OCI-LY1 (cell line): ENCODE measurements at regions not wholly inside any gene's neighbourhood (a gene's known extent, or its start where the extent isn't known, plus 50 kb on each side); places are given as distances from the start of the nearest gene placed in this dataset.
"Not testable (repeated sequence)": the region's sequence is repeated elsewhere in the genome, so short reads cannot be mapped to it uniquely, and the experiment has no call there.

ENCODE experiments used
- H2AFZ ChIP-seq: fragments of 200-600 bp; sonication (generic), shearing (Covaris generic); 2 replicates; pipeline ENCODE4 v1.6.0; 2014; ENCODE audit warnings: antibody characterized with exemption, mild to moderate bottlenecking, low read length
- H3F3A ChIP-seq: fragments of 200-600 bp; sonication (generic), shearing (Covaris generic); 2 replicates; pipeline ENCODE4 v1.6.0; 2014; ENCODE audit warnings: mild to moderate bottlenecking, antibody characterized with exemption, low read length, moderate library complexity; ENCODE audit not compliant: insufficient read depth
- H3K27ac ChIP-seq: fragments of 200-600 bp; sonication (generic); 2 replicates; pipeline ENCODE4 v1.5.1; 2014; ENCODE audit warnings: low read length, mixed run types, mild to moderate bottlenecking, low read depth; ENCODE audit not compliant: poor library complexity, severe bottlenecking
- H3K27me3 ChIP-seq: fragments of 200-600 bp; sonication (generic); 2 replicates; pipeline ENCODE4 v1.6.0; 2014; ENCODE audit warnings: antibody characterized with exemption, mild to moderate bottlenecking, low read length, moderate library complexity; ENCODE audit not compliant: insufficient read depth
- H3K36me3 ChIP-seq: fragments of 200-600 bp; sonication (generic); 2 replicates; pipeline ENCODE4 v1.6.1; 2014; ENCODE audit warnings: mild to moderate bottlenecking, antibody characterized with exemption, low read length, moderate library complexity, mixed read lengths; ENCODE audit not compliant: insufficient read depth
- H3K4me1 ChIP-seq: fragments of 200-600 bp; sonication (generic); 2 replicates; pipeline ENCODE4 v1.5.1; 2014; ENCODE audit warnings: mild to moderate bottlenecking, low read length, moderate library complexity; ENCODE audit not compliant: insufficient read depth, severe bottlenecking
- H3K4me2 ChIP-seq: fragments of 200-600 bp; sonication (generic), shearing (Covaris generic); 2 replicates; pipeline ENCODE4 v1.6.1; 2014; ENCODE audit warnings: low read length
- H3K4me3 ChIP-seq: fragments of 200-600 bp; sonication (generic); 2 replicates; pipeline ENCODE4 v1.5.1; 2014; ENCODE audit warnings: low read length, low read depth, mild to moderate bottlenecking, mixed read lengths; ENCODE audit not compliant: poor library complexity, severe bottlenecking
- H3K79me2 ChIP-seq: fragments of 200-600 bp; shearing (Covaris generic); 2 replicates; pipeline ENCODE4 v1.6.1; 2016; ENCODE audit warnings: mixed run types, low read length, mixed read lengths; ENCODE audit not compliant: insufficient read depth
- H3K9ac ChIP-seq: fragments of 200-600 bp; sonication (generic), shearing (Covaris generic); 2 replicates; pipeline ENCODE4 v1.6.1; 2014; ENCODE audit warnings: mild to moderate bottlenecking, low read length, mixed read lengths
- H3K9me2 ChIP-seq: fragments of 200-600 bp; sonication (generic), shearing (Covaris generic); 2 replicates; pipeline ENCODE4 v1.6.1; 2014; ENCODE audit warnings: low read depth, mild to moderate bottlenecking, low read length, mixed read lengths
- H3K9me3 ChIP-seq: fragments of 200-600 bp; shearing (Covaris generic); 2 replicates; pipeline ENCODE4 v1.6.1; 2014; ENCODE audit warnings: low read length, mixed read lengths
- H4K20me1 ChIP-seq: fragments of 200-600 bp; sonication (generic), shearing (Covaris generic); 2 replicates; pipeline ENCODE4 v1.6.0; 2016; ENCODE audit warnings: mild to moderate bottlenecking, low read length; ENCODE audit not compliant: insufficient read depth
- EZH2 ChIP-seq: fragments of 200-600 bp; sonication (generic), shearing (Covaris generic); IDR thresholded peaks from 2 replicates; pipeline ENCODE4 v1.8.0; 2017; ENCODE audit warnings: borderline replicate concordance, mixed run types, mild to moderate bottlenecking, antibody characterized with exemption, low read length, moderate library complexity, mixed read lengths
- TF ChIP-seq, protein P1 (sequence below): fragments of 200-600 bp; sonication (generic), shearing (Covaris generic); IDR thresholded peaks from 2 replicates; pipeline ENCODE4 v1.5.1; 2017; ENCODE audit warnings: mild to moderate bottlenecking, antibody characterized with exemption, low read length, moderate library complexity, mixed read lengths

DNA sequence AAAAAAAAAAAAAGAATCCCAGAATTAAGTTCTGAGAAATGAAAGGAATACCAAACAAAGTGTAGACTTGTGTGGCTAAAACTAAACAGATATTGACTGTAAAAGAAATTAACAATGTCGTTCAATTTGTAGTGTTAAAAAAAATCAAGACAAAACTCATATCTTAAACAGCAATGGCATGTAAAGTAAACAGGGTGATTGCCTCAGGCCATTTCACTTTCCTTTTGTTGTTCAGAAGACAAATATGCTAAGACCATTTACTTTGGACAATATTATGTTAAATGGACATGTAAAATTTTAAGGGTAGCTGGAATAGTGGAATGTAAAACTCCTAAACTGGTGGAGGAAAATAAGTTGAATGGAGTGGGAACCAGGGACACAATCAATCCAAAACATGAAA is 139.1 kb downstream of the RTP4 start:
- no peak for TF ChIP-seq EZH2
- no peak overlapping the region for H3K4me3 ChIP-seq
- H3K27me3 ChIP-seq: no peaks in the 10 kb centered on the region
- H3K4me1 ChIP-seq: peaks cover 19% of the 10 kb centered on the region
- no peaks in the 10 kb centered on the region for H3K79me2 ChIP-seq
- no peak overlapping the region for H3K4me2 ChIP-seq
- no peak overlapping the region for H3K27ac ChIP-seq
- no peak overlapping the region for H3K9ac ChIP-seq
- no peaks in the 10 kb centered on the region for H3F3A ChIP-seq
- H3K36me3 ChIP-seq: no peaks in the 10 kb centered on the region
- no peaks in the 10 kb centered on the region for H3K9me2 ChIP-seq
- H4K20me1 ChIP-seq: no peaks in the 10 kb centered on the region
- peak overlapping the region; percentile 44 for H2AFZ ChIP-seq
- 0 out of 2 replicates have a peak, but pooled peaks cover 6% of the 10 kb centered on the region for H3K9me3 ChIP-seq

DNA sequence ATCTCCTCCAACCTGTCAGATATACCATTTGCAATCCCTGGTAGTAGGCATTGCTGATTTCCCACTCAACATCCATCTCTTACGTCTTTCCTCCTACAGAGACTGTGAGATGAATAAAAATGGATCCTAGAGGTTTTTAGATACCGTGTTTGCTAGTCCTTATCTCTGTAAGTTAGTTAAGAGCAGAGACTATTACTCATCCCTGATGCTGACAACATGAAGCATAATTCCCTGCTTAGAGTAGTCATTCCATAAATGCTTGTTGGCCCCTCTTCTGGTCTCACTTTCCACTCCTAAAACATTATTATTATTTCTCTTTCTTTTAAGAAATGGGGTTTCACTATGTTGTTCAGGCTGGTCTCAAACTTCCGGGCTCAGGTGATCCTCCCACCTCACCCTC is 136.2 kb downstream of the RTP4 start:
- Histone ChIP-seq H3K4me3 (no peak overlapping the region), H3F3A (no peaks in the 10 kb centered on the region), H3K9me2 (no peaks in the 10 kb centered on the region), H3K4me1 (peaks cover 17% of the 10 kb centered on the region), H3K27me3 (no peaks in the 10 kb centered on the region), H3K36me3 (no peaks in the 10 kb centered on the region), H3K9me3 (no peaks in the 10 kb centered on the region), H3K79me2 (no peaks in the 10 kb centered on the region), H3K27ac (no peak overlapping the region), H4K20me1 (no peaks in the 10 kb centered on the region), H3K9ac (no peak overlapping the region), H2AFZ (0 out of 2 replicates have a peak overlapping the region, but pooled peaks have one; percentile 22), H3K4me2 (no peak overlapping the region)
- TF ChIP-seq, protein P1, sequence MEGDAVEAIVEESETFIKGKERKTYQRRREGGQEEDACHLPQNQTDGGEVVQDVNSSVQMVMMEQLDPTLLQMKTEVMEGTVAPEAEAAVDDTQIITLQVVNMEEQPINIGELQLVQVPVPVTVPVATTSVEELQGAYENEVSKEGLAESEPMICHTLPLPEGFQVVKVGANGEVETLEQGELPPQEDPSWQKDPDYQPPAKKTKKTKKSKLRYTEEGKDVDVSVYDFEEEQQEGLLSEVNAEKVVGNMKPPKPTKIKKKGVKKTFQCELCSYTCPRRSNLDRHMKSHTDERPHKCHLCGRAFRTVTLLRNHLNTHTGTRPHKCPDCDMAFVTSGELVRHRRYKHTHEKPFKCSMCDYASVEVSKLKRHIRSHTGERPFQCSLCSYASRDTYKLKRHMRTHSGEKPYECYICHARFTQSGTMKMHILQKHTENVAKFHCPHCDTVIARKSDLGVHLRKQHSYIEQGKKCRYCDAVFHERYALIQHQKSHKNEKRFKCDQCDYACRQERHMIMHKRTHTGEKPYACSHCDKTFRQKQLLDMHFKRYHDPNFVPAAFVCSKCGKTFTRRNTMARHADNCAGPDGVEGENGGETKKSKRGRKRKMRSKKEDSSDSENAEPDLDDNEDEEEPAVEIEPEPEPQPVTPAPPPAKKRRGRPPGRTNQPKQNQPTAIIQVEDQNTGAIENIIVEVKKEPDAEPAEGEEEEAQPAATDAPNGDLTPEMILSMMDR: no peak
- TF ChIP-seq EZH2: no peak

DNA sequence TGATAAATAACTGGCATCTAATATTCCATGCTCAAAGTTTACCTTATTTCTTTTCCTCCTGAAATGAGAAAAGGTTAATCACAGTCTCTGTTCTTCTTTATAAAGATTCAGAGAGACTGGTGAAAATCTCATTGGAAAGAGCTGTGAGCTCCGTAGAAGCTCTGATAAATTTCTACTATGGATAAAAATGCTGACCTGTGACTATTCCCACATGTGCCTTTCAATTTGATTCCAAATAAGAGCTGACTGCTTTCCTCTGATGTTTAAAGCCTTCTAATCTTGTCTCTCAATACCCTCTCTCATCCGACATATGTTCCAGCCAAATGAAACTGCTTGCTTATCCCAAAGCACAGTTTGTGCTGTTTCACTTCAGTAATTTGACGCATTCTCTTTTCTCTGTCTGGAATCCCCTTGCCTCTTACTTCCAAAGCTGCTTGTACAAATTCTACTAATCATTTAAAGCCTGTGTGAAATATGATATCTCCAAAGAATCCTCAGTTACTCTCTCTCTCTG is 130.1 kb downstream of the RTP4 start:
- Histone ChIP-seq H3F3A (no peaks in the 10 kb centered on the region), H2AFZ (no peak overlapping the region), H3K9me3 (no peaks in the 10 kb centered on the region), H3K79me2 (no peaks in the 10 kb centered on the region), H3K4me2 (no peak overlapping the region), H4K20me1 (no peaks in the 10 kb centered on the region), H3K27me3 (no peaks in the 10 kb centered on the region), H3K9ac (no peak overlapping the region), H3K9me2 (no peaks in the 10 kb centered on the region), H3K4me3 (no peak overlapping the region), H3K4me1 (no peaks in the 10 kb centered on the region), H3K36me3 (no peaks in the 10 kb centered on the region), H3K27ac (no peak overlapping the region)
- TF ChIP-seq, protein P1: no peak
- TF ChIP-seq EZH2: no peak

DNA sequence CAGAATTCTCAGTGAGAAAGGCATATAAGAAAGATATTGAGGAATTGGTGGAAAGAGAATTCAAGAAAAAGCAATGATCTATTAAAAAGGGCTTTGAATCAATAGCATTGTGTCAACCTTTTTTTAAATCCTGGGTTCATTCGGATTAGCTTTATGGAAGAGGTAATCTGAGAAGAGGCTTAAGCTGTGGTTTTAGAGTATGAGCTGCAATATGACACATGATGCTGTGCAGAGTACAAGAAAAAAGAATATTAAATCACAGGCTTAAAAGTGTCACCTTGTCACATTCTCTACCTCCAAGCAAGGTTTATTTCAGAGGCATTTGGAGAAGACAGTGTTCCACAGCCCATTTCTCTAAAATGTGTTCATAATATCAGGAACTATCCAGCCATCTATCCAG is 128.9 kb downstream of the RTP4 start:
- Histone ChIP-seq H3K79me2 (no peaks in the 10 kb centered on the region), H2AFZ (no peak overlapping the region), H3K27me3 (no peaks in the 10 kb centered on the region), H3K4me1 (no peaks in the 10 kb centered on the region), H3F3A (no peaks in the 10 kb centered on the region), H3K4me3 (no peak overlapping the region), H3K27ac (no peak overlapping the region), H3K9me3 (0 out of 2 replicates have a peak, but pooled peaks cover 2% of the 10 kb centered on the region), H3K36me3 (no peaks in the 10 kb centered on the region), H3K9me2 (no peaks in the 10 kb centered on the region), H4K20me1 (no peaks in the 10 kb centered on the region), H3K9ac (no peak overlapping the region), H3K4me2 (no peak overlapping the region)
- TF ChIP-seq, protein P1: no peak
- TF ChIP-seq EZH2: no peak

DNA sequence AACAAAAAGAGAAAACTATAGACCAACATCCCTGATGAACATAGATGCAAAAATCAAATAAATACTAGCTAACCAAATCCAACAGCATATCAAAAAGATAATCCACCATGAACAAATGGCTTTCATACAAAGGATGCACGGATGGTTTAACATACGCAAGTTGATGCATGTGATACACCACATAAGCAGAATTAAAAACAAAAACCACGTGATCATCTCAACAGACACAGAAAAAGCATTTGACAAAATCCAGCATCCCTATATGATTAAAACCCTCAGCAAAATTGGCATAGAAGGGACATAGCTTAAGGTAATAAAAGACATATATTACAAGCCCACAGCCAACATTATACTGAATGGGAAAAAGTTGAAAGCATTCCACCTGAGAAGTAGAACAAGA is 125.9 kb downstream of the RTP4 start:
- not testable (repeated sequence) for H3K4me1 ChIP-seq, H3F3A ChIP-seq, H3K9me3 ChIP-seq, H2AFZ ChIP-seq, H3K27ac ChIP-seq, H3K27me3 ChIP-seq, H3K9me2 ChIP-seq, H3K9ac ChIP-seq, H3K4me3 ChIP-seq, H4K20me1 ChIP-seq, H3K4me2 ChIP-seq, H3K36me3 ChIP-seq, H3K79me2 ChIP-seq
